Fibroblast of pulmonary artery (primary cell): ENCODE measurements at regions not wholly inside any gene's neighbourhood (a gene's known extent, or its start where the extent isn't known, plus 50 kb on each side); places are given as distances from the start of the nearest gene placed in this dataset.
A peak's percentile ranks its signal among the peaks of the same experiment; 100 is the strongest.

ENCODE experiments used
- DNase-seq: peaks from one replicate; pipeline ENCODE4 v3.0.0-alpha.2; 2010; ENCODE audit warnings: low read depth
- H3K4me3 ChIP-seq: replicated peaks from 2 replicates; pipeline ENCODE4 v1.5.1; 2011; ENCODE audit warnings: low read depth, mild to moderate bottlenecking, control low read depth, low read length, moderate library complexity
- CTCF ChIP-seq: IDR thresholded peaks from 2 replicates; pipeline ENCODE4 v1.5.1; 2011; ENCODE audit warnings: mild to moderate bottlenecking, control low read depth, low read length, inconsistent platforms; ENCODE audit errors: missing control alignments

GRCh38 chr6:140537834-140538705, 1163.6 kb upstream of the CITED2 start:
- H3K4me3 ChIP-seq, result no peak overlapping the region
- no peak for TF ChIP-seq CTCF
- peak; percentile 96 for DNase-seq

- no peak overlapping the region for H3K4me3 ChIP-seq
- no peak for TF ChIP-seq CTCF
- DNase-seq, result peak; percentile 14
Measured at GRCh38 chr6:140537211-140537610, 1162.8 kb upstream of the CITED2 start.

- TF ChIP-seq CTCF, result no peak
Measured at GRCh38 chr6:140535511-140535910, 1161.1 kb upstream of the CITED2 start.

GRCh38 chr6:140533526-140533925, 1159.1 kb upstream of the CITED2 start:
- no peak for TF ChIP-seq CTCF
- H3K4me3 ChIP-seq, result no peak overlapping the region
- DNase-seq, result no peak

More at GRCh38 chr6:140535511-140535910, 1161.1 kb upstream of the CITED2 start:
- no peak overlapping the region for H3K4me3 ChIP-seq
- DNase-seq, result no peak

- TF ChIP-seq CTCF, result no peak
- no peak for DNase-seq
- no peak overlapping the region for H3K4me3 ChIP-seq
Measured at GRCh38 chr6:140504776-140505175, 1130.3 kb upstream of the CITED2 start.

GRCh38 chr6:140500849-140501248, 1126.4 kb upstream of the CITED2 start:
- no peak for TF ChIP-seq CTCF
- no peak overlapping the region for H3K4me3 ChIP-seq
- DNase-seq, result no peak

- no peak overlapping the region for H3K4me3 ChIP-seq
- DNase-seq, result no peak
- no peak for TF ChIP-seq CTCF
Measured at GRCh38 chr6:140499607-140500006, 1125.2 kb upstream of the CITED2 start.
